Cerebellar nuclear complex (tissue), 1 donor: ENCODE measurements at regions not wholly inside any gene's neighbourhood (a gene's known extent, or its start where the extent isn't known, plus 50 kb on each side); places are given as distances from the start of the nearest gene placed in this dataset.
"Not testable (repeated sequence)": the region's sequence is repeated elsewhere in the genome, so short reads cannot be mapped to it uniquely, and the experiment has no call there.

Experiments
- DNase-seq, 2 experiments: peaks; one replicate each; lab custom pipeline; 2025; lab: John Stamatoyannopoulos, UW

DNA sequence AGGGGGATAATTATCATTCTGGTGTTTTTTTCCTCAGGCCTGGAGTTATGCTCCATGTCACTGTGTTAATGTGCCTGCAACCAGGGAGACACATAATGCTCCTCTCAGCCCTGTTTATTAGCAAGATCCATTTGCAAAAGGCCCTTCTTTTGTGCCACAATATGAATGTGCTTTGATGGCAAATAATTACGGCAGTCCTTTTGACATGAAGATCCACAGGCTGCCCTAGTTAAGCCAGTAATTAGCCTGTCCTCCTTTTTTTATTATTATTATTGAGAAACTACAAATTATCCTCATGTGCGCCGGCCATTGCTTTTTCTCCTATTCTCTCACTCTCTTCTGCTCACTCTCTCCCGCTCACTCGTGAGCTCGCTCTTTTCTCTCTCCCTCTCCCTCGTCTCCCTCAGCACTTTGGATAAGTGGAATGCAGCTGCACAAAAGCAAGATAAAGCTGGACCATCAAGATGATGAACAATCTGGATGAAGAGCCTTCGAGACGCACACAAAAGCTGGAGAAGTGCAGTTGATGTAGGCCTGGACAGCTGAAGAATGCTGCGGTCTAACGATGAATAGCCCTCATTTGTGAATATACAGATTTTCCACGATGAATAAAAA is 762.3 kb downstream of the BCL11A start:
- no peak for DNase-seq

DNA sequence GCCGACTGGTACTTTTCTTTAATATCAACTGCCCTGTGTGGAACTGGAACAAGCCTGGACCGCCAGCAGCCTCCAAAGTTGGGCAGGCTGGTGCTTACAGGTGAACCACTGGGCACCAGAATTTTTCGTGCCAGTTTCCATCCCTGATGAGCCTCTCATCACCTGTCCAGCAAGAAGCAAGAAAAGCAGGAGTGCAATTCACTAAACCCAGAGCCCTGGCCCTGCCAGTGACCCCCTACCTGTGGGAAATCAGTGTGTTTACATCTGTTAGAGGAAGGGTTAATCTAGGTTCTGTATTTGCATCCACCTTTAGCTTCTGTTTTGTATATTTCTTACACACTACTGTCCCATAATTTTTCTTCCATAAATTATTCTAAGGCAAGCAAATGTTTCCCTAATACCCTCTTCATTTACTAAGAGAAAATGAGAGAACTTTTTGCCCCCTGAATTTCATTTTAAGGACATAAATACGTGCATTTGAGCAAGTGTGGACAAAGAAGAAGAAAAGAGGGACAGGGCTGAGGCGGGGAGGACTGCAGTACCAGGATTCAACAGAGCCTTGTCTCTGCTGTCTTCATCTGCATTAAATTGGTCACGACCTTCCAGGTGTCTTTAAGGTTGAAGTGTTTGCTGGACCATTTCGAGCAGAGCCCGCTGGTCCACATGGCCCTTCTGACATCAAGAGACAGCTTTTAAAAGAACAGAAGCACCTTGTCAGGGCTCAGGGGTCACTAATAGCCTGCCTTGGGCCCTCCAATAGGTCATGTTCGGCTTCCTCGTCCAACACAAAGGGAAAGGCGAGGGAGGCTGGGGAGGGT is 763.1 kb downstream of the BCL11A start:
- no peak for DNase-seq

DNA sequence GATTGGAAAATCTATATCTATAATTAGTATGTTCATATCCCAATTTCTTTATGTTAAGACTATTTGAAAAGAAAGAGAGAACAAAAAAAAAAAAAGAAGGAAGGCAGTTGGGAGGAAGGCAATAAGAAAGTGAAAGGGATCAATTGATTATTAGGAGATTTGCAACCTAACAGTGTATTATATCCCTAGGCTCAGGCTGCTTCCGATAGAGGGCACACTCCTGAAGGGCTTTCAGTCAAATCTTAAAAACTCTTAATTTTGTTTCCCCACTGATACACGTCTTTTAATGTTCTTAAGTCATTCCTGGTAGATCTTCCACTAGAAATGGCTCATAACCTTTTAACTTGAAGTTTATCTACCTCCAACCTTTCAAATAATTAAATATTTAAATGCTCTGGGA is 763.9 kb downstream of the BCL11A start:
- DNase-seq = no peak

DNA sequence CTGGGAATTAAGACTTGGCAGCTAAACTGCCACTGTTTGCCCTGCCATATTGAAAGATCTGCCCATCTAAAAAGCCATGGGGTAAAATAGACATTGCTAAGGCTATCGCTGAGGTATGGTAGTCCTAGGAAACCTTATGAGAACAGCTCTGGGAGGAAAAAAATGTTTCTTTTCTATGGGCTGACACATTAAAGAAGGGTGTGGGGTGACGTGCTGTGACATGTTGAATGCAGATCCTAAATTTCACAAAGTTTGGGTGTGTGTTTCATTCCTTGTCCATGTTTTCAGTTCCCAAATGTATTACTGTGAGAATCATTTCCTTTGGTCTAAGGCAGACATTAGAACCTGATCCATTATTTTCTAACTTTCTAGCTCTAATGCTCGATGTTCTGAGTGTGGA is 766.4 kb downstream of the BCL11A start:
- DNase-seq = no peak

DNA sequence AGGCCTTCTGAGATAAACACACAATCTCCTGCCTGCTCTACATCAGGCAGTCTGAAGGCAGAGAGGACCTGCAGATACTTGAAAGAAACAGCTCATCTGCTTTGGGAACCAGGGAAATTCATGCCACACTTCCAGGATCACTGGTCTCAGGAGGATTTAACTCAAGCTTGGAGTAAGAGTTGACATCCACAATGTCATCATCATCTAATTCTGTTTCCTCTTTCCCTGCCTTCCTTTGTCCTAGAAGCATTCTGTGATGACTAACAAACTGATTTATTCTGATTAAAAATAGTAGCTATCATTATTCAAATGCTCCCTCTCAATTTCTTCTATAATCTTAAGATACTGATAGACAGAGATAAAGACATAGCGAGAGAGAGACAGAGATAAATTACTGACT is 766.8 kb downstream of the BCL11A start:
- no peak for DNase-seq

DNA sequence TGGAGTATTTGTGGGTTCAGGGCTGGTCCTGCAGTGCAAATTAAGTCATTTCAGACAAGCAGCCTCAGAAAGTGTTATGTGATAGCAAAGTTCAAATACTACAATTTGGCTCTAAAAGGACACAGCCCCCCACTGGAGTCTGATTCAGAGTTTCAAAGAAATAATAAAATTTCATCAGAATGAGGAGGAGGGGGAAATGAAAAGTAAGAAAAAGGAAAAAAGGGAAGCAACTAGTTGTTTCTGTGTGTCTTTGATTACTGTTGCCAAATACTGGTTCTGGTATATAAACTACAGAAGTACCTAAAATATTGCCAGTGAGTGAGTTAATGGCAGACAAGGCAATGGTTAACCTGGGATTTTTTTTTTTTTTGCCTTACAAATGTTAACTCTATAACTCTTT is 773.9 kb downstream of the BCL11A start:
- DNase-seq = no peak

DNA sequence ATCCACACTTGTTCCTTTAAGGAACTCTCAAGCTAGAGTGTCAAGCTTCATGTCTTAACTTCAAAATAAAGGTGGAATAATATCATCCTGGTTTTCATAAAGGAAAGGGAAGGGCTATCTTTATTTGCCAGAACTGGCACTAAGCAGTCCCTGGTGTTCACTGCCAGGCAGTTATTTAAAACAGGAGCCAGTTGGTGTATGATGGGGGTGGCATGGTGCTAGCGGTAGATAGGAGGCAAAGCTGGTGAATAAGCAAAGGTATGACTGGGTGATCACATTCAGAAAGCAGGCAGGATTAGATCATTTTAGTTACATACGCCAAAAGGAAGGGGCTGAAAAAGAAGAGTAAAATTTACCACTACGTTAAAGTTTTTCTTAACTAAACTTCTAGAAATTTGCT is 776.3 kb downstream of the BCL11A start:
- DNase-seq = no peak

DNA sequence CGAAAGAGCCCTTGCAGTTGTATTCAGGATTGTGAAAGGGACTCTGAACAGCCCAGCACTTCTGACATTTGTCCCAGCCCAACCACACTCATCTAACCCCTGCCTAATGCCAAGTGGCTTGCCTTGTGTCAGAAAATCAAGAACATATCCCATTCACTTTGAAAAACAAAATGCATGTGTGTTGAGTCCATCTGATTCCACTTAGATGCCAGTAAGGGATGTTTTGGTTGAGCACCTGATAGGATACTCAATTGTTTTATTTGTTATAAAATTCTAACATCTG is 776.8 kb downstream of the BCL11A start:
- DNase-seq = no peak

DNA sequence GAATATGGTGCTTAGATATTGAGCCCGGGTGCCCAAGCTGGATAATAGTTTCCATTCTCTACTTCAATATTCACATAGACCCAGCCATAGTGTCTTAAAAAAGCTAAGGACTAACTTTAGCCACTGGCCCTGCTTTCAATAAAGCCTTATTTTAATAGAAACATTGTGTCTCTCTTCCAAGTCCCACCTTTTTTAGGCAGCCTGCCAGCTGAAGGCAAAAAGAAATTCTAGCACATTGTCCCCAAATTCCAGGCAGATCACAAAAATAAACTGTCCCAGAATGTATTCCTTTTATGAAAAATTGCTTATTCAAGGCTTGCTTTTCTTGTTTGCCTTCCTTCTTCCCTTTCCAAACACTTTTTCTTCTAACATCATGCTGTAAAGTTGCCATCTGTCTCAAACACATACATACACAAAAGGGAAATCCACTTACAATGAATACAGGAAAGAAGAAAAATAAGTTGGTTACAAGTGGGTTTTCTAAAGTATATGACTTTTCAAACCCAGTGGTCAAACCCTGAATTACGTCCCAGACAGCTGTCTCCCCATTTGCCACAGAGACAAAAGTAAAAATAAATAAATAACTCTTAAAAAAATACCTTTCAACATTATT is 778.5 kb downstream of the BCL11A start:
- no peak for DNase-seq

DNA sequence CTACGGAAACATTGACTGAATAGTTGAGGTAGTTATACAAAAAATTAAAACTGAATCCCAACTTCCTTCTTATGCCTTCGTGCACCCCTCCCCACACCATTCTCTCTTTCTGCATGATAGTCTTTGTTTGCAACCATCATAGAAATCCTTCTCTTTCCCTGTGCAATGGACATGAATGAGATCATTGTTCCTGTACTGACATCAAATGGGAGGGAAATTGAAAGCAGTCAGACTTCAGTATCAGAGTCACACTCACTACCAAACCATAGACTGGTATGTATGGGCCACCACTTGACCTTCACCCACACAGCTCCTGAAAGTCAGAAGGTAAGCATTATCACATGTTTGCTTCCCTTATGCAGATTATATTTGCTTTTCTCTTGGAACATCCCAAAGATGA is 782.8 kb downstream of the BCL11A start:
- no peak for DNase-seq

DNA sequence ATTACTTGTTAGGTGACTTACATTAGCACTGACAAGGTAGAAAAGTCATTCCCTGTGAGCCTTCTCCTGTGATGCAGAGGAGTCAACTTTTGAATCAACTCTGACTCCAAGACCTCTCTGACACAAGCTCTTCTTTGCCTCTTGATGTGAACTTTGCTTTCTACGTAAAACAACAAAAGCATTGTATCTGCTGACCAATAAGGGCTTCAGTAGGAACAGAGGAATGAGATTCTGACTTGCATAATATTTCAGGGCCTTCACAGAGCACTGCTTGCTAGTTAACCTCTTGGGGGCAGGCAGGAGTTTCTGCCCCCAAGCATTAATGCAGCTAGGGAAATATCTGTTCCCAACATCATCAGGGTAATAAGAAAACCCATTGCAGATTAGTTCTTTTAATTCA is 791.5 kb downstream of the BCL11A start:
- no peak for DNase-seq

DNA sequence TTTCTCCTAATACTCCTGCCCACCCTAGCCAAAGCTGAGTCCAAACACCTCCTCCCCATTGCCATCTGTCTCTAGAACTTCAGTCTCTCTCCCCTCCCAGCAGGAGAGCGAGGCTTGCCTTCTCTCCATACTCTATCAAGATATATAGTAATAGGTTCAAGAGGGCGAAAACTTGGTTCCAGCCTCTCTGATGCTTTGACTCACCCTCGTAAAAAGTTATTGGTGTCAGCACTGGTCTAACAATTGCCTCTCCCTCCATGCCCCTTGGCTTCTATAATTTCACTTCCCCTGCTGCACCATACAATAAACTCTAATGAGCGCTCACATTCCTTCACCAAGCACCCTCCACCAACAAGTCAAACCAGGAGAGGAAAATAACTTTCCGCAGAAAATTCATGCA is 797.3 kb downstream of the BCL11A start:
- no peak for DNase-seq

DNA sequence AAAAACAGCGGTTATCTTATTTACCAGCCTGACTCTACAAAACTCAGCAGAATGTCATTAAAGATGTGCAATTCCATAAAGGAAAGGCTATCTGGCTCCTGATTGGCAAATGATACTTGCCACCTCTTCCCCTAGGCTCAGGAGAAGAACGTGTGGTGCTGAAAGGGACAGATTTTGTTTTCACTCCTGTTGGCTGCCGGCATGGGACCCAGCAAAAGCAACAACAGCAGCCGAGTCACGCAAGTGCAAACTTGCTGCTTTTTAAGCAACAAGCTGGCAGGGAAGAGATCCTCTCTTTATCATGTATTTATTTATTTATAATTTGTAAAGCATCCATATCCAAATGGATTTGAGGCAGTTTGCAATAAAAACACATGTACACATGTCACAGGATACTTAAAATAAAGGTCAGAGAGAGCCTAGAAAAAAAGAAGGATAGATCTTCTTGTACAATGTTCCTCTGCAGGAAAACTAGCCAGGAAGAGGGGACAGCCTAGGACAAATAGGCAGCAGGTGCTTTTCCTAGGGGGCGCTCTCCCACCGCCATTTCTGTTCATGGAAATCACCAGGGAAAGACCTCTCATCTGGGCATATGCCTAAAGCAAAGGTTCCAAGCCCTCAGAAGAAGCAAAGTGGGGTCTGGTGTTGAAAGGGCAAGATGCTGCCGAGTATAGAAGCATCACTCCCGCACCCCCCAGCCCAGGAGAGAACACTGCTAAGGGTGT is 799.3 kb downstream of the BCL11A start:
- DNase-seq = no peak

DNA sequence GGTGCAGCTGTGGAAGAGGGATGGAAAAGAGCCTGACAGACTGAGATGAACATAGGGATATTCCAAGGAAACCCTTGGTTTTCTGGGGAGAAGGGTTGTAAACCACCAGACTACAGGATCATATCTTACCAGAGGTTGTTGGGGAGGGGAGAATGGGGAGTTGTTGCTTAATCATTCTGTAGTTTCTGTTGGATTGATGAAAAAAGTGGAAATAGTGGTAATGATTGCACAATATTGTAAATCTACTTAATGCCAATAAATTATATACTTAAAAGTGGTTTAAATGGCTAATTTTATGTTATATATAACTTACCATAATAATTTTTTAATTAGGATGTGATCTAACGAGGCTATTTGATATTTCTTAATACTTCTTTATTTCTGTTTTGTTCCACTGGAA is 800.9 kb downstream of the BCL11A start:
- DNase-seq = no peak

DNA sequence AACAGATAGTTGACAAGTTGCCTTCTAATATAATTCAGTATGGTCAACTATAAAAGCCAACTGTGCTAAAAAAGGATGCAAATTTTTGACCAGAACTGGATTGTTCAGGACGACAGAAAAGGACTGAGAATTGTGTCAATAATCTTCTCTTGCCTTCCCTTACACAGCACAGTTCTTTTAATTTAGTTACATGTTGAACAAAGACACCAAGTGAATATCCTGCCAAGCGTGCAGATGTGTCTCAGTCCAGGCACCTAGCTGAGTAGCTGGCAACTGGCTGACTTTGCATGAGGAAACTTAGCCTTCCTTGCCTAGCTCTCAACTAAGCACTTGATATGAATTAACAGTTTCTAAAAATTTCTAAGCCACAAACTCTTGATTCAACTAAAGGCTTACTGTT is 801.4 kb downstream of the BCL11A start:
- DNase-seq = no peak

DNA sequence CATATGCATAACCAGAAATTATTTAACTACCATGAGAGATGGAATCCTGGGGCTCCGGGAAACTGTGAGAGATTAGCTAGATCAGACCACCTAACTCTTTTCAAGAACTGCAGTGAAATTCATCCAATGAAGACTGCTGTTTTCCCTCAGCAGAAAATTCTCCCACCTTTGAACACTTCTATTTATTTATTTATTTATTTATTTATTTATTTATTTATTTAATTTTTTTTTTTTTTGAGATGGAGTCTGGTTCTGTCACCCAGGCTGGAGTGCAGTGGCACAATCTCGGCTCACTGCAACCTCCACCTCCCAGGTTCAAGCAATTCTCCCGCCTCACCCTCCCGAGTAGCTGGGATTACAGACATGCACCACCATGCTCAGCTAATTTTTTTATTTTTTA is 802.2 kb downstream of the BCL11A start:
- not testable (repeated sequence) for DNase-seq

DNA sequence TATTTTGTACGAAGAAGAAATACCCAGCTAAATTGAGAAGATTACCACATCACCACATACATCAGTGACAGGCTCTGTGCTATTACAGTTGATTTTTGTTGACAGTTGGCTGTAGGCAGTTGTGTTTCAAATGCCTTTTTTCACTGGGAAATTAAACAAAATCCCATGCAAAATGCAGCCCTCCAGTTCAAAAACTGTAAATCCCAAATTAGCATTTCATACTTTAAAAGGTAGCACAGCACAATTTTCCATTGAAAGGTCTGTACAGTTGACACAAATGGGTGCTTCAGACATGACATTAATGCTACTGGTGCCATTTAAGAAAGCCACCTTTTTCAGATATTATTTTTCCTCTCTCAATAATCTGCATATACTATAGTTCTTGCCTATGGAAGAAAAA is 807.2 kb downstream of the BCL11A start:
- no peak for DNase-seq

DNA sequence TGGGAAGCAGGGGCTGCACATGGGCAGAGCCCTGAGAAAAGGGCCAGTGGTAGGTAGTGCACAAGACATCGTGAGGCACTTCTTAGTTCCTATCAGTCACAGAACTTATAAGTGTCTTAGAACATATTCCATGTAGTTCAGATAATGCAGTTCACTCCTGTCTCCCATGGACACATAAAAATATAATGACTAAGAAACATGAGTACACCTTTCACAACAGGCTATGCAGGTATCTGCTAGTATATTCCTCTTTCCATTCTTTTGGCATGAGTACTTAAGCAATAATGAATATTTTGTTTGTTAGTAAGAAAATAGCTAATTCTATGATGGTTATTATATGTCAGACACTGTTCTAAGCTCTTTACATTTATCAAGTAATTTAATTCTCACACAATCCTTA is 808.4 kb downstream of the BCL11A start:
- DNase-seq = no peak

DNA sequence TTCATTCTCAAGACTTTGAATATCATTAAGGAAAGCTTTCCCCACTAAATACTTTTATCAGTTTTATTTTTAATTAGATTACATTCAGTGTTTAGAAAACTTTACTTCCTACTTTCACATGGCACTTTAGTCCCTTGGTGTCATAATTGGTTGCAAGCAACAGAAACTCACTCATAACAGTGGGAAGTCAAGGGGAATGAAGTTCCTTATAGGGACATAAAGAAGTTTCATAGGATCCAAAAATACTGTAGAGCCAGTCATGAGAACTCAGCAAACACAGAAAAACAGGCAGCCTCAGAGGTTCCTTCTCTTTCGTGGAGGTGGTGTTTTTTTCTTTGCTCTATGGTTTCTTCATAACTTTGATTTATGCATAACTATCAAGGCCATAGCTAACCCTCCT is 809.0 kb downstream of the BCL11A start:
- no peak for DNase-seq

DNA sequence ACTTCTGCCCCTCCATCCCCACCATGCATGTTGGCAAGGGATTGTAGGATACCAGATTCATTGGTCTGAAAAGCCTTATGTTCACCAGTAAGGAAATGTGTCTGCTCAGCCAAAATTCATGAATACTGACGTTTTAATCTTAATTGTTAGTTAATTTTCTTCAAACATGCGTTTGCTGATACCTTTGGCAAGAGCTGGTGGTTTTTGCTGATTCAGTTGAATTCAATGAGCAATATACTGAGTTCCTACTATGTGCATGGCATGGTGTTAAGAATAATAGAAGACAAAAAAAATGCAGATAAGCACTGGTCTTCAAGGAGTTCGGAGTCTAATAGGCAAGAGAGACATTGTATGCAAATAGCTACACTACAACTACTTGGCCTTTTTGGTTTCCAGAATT is 811.6 kb downstream of the BCL11A start:
- no peak for DNase-seq

DNA sequence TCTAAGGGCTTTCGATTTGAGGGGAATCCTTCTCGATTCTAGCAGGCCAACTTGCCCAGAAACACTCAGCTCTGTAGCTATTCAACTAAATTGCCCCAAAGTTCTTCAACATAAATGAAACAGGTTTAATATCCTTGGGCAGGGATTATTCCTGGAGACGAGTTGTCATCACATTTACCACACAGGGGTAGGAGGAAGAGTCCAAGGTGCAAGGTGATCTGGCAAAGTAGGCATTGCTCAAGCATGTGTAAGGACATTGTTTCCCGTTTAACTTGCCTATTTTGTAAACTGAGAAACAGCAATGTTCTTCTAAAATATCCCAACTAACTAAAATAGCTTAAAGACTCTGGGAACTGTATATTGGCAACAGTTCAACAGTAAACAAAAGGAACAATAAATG is 814.3 kb downstream of the BCL11A start:
- DNase-seq = no peak

DNA sequence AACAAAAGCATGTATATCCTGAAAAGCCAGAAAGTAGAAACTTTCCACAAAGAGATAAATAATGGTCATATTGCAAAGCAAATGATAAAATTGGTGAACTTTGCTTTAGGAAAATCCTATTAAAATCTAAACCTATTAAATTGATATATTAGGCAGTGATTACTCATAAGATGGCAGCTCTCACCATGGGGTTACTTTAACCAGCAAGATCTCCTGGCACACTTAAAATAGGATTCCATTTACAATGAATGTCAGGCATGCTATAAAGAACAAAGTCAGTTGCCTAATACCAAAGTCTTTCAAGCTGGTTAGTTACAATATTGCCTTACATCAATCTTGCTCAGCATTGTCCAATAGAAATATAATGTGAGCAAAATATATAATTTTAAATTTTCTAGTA is 816.2 kb downstream of the BCL11A start:
- no peak for DNase-seq

DNA sequence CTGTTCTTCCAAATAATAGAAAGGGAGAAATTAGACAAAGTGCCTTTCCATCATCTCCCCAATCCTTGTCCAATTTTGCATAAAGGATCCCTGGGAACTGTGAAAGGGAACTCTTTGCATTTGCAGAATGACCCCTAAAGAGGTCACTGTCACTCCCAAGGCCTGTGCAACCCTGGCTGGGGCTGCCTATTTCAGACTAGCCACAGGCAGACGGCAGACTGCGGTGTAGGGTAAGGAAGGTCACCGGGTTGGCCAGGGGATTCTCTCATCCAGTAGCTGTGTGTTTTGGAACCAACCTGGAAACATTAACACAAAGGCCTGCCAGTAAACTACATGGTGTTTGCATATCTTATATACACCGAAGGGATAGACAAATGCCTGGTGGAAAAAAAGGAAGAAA is 818.7 kb downstream of the BCL11A start:
- no peak for DNase-seq
